HG02870 (cell line): ENCODE measurements at regions not wholly inside any gene's neighbourhood (a gene's known extent, or its start where the extent isn't known, plus 50 kb on each side); places are given as distances from the start of the nearest gene placed in this dataset.
"Not testable (repeated sequence)": the region's sequence is repeated elsewhere in the genome, so short reads cannot be mapped to it uniquely, and the experiment has no call there.

ENCODE experiments used
- ATAC-seq: cut with Tn5 transposase; IDR thresholded peaks from one replicate; pipeline ENCODE4 v1.9.1; 2021; ENCODE audit warnings: mild to moderate bottlenecking, moderate library complexity; ENCODE audit not compliant: unreplicated experiment

- not testable (repeated sequence) for ATAC-seq
Observed at GRCh38 chr1:815147-815922, 108.4 kb upstream of the SAMD11 start.

- not testable (repeated sequence) for ATAC-seq
Observed at GRCh38 chr1:817071-817599, 106.6 kb upstream of the SAMD11 start.

- not testable (repeated sequence) for ATAC-seq
Observed at GRCh38 chr1:817658-818617, 105.8 kb upstream of the SAMD11 start.

GRCh38 chr1:818618-819291, 105.0 kb upstream of the SAMD11 start:
- ATAC-seq = no peak

- no peak for ATAC-seq
Observed at GRCh38 chr1:820962-821361, 102.8 kb upstream of the SAMD11 start.

- peak; percentile 34 for ATAC-seq
Observed at GRCh38 chr1:826808-827207, 96.9 kb upstream of the SAMD11 start.

- peak; percentile 72 for ATAC-seq
Observed at GRCh38 chr1:827211-828063, 96.3 kb upstream of the SAMD11 start.

GRCh38 chr1:829324-829723, 94.4 kb upstream of the SAMD11 start:
- not testable (repeated sequence) for ATAC-seq

- ATAC-seq = not testable (repeated sequence)
Observed at GRCh38 chr1:829932-830331, 93.8 kb upstream of the SAMD11 start.

- ATAC-seq = not testable (repeated sequence)
Observed at GRCh38 chr1:830750-831149, 93.0 kb upstream of the SAMD11 start.

GRCh38 chr1:831522-831921, 92.2 kb upstream of the SAMD11 start:
- no peak for ATAC-seq

- ATAC-seq = no peak
Observed at GRCh38 chr1:832136-832535, 91.6 kb upstream of the SAMD11 start.

- not testable (repeated sequence) for ATAC-seq
Observed at GRCh38 chr1:833226-833625, 90.5 kb upstream of the SAMD11 start.

- not testable (repeated sequence) for ATAC-seq
Observed at GRCh38 chr1:835509-835908, 88.2 kb upstream of the SAMD11 start.

GRCh38 chr1:837601-838000, 86.1 kb upstream of the SAMD11 start:
- ATAC-seq = not testable (repeated sequence)

GRCh38 chr1:838291-838690, 85.4 kb upstream of the SAMD11 start:
- not testable (repeated sequence) for ATAC-seq

GRCh38 chr1:840592-840991, 83.1 kb upstream of the SAMD11 start:
- not testable (repeated sequence) for ATAC-seq

- ATAC-seq = not testable (repeated sequence)
Observed at GRCh38 chr1:841671-842425, 81.9 kb upstream of the SAMD11 start.

- ATAC-seq = not testable (repeated sequence)
Observed at GRCh38 chr1:842799-843198, 80.9 kb upstream of the SAMD11 start.
